Left renal pelvis (tissue), 4 donors: ENCODE measurements at regions not wholly inside any gene's neighbourhood (a gene's known extent, or its start where the extent isn't known, plus 50 kb on each side); places are given as distances from the start of the nearest gene placed in this dataset.

Experiments
- DNase-seq, 4 donors: peaks; one replicate each; pipeline ENCODE4 v3.0.0-alpha.2; 2013; ENCODE audit warnings: low read depth in 4 of 4, low spot score in 3 of 4

DNA sequence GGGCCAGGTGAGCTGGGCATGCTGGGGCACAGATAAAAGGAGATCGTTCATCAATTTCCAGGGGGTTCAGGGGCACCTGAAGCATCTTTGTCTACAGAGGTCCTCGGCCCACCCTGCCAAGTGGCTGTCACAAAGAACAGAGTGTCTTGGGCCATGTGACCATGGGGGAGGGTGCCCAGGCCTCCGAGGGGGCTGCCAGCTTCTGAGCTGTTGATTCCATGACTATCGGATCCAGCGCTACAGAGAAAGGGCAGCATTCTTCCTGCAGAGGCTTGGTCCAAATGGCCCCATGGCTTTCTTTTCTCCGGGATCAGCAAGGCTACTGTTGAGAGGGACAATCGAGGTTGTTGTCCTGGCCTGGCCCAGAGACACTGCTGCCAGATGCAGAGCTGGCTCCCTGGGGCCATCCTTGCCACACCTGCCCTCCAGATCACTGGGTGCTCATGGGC, 289.2 kb downstream of the ZSWIM6 start:
- DNase-seq: no peak

DNA sequence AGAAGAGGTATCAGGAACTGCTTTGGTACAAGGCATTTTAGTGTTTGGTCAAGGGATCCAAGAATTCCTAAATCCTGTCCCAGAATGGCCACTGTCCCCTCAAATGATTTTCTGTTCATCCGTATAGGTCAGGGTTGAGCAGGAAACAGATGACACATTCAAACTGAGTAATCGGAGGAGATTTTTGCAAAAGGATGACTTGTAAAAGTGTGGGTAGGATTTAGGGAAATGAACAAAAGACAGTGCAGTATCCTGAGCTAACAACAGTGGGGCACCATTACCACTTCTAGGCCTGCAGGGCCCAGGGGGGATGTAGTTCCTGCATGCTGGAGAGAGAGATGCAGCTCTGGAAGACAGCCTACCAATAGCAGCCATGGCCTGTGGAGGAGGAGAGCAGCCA, 290.1 kb downstream of the ZSWIM6 start:
- DNase-seq: no peak

DNA sequence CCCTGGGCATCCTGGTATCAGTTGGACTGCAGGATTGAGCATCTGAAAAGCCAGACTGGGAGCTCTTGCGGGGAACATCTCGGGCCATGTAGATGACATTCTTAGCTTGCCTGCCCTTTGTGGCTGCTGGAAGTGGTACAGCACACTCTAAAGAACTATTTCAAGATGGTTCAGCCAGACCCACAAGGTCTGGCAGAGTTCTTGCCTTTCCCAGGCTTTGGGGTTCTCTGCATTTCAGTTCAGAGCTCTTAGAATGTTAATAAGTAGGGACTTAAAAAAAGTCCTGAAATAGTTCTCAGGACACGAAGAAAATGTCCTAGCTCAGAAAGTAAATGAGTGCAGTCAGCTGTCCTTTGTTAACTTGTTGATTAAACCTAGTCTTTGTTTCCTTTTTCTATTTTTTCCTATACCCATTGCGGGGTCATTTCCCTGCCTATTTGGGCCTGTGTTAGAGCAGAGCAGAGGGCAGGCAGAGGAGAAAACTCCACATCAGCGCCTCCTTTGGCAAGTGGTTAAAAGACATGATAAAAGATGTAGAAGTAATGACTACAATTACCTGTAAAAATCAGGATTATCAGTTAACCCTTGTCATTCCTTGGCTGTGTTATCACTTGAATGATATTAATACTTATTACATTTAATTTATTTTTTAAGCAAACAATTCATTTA, 291.5 kb downstream of the ZSWIM6 start:
- no peak for DNase-seq

DNA sequence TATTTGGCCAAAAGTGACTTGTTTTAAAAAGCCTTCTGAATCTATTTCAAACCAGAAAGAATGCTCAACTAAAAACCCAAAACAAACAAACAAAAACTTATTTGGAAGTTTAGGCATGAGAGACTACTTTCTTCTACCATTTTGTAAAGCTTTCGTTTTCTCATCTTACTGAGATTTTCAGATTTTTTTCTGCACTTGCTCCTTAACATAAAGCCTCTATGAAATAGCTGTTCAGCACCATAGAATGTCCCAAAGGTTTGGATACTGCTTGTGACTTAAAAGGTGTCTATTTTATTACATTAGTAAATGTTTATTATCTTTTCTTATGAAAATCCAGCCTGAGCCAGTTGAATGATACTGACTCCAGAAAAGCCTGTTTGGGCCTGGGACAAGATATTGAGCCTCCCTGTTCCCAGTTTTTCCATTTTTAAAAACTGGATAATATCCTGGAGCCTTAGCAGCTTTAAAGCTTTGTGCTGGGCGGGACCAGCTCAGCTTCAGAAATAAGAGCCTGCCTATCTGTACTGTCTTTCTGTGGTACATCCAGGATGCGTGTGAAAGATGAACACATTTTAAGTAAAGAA, 292.6 kb downstream of the ZSWIM6 start:
- DNase-seq: no peak

DNA sequence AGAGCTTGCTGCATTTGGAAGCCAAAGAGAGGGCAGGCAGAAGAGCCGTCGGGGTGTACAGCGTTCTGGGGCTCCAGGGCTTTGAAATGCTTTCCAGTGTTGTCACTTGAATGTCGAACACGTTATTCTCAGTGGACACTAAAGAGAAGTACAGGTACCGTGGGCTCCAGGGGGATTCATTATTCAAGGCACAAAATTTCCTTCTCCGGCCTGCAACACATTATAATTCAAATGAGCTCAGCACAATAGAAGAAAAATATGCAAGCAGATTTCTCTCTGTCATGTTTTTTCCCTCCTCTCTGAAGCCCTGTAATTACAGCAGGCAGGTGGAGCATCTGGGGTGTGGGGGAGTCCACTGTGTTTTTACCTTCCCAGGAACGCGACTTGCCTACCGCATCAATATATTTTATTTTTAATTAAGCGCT, 293.1 kb downstream of the ZSWIM6 start:
- no peak for DNase-seq

DNA sequence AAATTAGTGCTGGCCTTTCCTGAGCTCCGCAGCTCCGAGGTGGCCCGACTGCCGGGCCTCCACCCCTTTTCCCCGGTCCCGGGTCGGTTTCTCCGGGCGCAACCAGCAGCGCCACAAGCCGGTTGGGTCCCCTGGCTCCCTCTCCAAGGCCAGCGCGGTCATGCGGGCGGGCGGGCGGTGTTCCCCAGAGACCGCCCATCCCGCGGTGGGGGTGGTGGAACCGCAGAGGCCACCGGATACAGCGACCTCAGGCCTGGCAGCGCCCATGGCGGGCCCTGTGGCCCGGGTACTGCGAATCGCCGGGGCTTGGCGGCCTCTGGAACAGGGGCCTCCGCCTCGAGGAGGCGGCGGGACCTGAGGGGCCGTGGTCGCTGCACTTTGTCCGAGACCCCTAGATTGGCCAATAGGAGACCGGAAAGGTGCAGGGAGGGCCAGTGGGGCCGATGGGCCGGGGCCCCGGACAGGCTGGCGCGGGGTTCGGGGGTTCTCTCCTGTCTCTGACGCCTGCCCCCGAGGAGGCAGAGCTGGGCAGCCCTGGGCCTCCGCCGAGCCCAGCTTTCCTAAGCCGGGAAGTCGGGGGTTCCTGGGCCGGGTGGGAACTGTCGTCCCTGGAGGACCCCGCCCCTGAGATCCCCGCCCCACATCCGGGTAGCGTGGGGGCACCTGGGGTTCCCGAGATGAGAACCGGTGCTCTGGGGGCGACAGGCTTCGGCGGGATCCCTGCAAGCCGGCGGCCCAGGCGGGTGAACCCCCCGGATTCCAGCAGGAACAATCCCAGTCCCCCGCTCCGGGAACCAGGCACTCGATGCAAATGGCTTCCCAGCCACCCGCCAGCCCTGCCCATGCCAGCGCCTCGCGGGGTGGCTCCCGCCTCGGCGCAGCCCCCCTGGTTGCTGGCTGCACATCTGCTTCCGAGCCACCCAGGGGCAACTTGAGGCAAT, 293.9 kb downstream of the ZSWIM6 start:
- DNase-seq: peak; percentile 39 to 52 (median 44)

DNA sequence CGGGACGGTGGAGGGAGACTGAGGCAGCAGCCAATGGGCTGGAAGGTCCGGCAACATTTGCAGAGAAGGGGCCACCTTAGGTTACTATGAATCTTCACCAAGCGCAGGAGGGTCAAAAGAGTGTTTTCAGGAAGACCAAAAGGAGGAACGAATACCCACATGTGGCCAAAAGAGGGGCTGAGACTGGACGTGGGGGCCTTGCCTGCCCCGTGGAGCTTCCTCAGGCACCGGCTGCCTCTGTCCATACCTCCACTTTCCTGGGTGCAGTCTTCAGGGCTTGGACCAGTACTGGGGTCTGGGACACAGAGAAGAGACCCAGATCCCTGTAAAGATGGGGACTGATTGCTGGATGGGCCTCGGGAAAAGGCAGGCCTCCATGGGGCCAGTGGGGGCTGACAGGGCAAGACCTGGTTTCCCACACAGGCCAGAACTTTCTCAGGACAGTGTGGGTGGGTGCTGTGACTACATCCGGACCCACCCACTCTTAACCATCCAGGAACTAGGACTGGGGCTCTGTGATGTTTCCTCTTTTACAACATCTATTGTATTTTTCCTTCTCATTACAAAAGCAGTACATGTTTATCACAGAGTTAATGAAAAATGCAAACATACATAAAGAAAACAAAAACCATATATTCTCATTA, 294.7 kb downstream of the ZSWIM6 start:
- no peak for DNase-seq

DNA sequence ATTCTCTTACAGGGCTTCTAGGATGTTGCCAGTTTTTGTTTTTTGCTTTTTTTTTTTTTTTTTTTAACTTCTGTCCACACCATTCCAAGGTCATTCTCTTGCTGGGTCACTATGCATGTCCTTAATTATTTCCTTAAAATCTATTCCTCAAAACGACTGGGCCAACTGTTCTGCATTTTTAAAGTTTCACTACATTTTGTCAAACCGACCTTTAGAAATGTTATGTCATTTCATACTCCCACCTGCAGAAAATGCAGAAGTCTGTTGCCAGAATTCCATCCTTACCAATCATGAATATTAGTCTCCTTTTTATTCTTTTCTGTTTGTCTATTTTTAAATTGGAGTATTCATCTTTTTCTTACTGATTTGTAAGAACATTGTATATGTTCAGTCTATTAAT, 295.5 kb downstream of the ZSWIM6 start:
- no peak for DNase-seq

DNA sequence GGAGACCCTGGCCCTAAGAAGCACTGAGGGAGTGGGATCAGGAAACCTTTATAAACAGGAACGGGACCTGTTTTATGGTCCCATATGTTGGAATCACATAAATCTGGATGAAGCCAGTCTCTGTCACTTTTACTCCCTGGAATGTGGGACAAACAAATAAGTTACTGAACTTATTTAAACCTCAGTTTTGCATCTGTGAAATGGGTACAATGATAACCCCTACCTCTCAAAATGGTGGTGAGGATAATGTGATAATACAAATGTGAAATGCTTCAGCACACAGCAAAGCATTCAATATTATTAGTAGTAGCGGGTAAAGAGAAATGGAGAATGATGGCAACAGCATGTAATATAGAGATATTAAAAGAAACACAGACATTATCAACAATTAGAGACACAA, 298.9 kb downstream of the ZSWIM6 start:
- no peak for DNase-seq

DNA sequence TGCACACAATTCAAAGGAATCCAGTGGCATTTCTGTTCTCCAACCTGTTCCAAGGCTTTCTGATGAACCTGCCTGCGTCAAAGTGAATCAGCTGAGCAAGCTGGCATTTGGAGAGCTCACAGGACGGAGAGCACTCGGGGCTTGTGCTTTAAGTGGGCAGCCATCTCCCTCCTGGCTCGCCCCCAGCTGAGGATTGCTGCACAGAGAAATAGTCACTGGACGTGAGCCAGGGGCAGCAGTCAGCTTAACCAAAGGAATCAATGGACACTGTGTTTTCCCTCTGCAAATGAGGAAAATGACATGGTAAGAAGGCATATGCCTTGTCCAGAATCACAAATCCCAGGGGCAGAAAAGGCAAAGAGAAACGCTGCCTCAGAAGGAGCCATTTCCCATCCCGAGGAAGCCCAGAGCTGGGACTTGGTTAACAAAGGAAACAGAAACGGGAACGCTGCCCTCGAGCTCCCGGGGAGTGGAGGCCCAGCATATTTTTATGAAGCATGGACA, 299.4 kb downstream of the ZSWIM6 start:
- no peak for DNase-seq

DNA sequence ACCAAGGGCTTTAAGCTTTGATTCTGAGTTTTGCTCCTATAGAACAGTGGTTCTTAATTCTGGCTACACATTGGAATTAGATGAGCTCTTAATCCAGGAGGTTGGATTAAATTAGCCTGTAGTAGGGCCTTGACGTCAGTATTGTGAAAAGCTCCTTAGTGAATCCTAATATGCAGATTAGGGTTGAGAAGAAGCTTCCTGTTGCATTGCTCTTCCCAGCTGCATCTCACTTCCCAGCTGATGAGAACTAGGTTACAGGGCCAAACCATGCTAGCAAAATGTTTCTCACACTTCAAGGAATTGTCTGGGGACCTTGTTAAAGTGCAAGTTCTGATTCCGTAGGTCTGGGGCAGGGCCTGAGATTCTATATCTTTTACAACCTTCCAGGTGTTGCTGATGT, 300.0 kb downstream of the ZSWIM6 start:
- DNase-seq: no peak

DNA sequence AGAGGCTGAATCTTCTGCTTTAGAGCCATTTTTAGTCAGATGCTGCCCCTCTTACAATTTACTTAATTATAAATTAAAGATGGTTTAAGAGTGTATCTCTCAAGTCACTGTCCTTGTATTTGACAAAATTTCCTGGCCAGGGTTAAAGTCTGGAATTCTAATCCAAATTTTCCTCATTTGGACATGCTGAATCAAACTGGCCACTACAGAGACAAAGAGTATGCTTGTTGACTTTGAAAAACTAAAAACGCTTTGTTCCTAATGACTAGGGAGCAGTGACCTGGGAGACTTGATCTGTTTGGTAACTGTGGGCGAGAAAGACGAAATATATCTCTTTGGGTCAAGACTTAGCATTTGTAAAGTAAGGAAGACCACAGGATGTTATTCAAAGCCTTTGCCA, 303.2 kb downstream of the ZSWIM6 start:
- DNase-seq: no peak

DNA sequence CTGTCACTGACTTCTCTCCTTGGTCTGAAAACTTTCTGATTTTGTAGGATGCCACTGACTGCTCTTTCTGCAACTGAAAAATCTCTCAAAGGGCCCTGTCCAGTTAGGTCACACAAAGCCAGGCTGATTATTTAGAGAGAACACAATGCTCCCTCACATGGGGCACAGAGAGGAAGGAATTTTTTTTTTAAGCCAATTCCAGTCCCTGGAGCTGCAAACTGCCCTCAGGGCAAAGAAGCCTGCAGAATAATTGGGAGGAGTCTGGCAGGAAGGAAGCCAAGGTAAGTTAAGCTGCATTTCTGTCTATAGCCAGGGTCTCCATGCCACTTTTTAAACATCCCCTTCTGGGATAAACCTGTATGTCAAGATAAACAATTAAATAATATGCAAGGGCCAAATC, 305.5 kb downstream of the ZSWIM6 start:
- no peak for DNase-seq

DNA sequence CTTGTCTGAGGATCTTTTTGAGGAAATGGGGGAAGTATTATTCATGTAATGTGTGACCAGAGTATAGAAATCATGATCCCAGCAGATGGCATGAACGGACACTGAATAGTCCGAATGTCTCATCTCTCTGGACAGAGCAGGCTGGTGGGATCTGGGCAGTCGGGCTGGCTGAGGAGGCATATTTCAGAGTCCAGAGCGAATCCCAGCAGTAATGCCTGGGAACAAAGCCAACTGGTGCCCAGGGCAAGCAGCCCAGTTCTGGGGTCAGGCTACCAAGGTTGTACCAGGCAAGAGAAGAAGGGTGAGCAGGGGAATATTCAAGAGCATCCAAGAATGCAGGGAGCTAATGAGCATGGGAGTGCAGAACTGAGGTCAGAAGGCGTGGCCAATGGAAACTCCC, 306.4 kb downstream of the ZSWIM6 start:
- DNase-seq: no peak

DNA sequence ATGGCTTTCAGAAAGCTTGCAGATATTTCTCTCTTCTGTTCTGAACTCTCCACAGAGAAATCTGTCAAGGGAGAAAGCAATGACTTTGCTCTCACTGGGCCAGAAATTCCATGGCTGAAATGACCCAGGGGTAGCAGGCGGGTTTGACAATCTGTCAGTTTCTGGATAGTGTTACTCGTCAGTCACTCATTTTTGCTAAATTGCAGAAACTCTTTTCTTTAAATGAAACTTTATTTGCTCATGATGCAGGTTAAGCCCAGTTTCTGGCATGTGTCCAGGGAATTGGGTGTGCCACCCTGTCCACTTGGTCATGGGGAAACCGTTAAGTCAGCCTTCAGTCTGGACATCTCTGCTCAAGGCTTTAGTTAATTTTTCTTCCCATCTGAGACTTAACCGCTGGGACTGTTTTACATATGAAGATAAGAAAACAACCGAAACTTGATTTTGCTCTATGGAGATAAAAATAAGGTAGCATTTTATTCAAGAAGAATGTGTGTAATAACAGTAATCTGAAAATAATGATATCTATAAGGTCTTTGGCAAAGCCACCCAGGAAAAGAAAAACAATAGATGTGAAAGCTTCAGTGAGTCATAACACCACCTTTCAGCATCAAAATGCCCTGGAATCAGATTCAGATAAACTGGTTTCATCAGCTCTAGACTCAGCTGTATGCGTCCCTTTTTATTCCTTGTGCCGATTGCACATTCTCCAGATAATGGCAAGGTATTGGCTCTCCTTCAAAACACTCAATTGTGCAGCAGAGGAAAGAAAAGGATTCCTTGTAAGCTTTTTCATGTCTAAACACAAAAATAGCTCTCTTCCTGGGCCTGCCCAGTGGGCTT, 308.3 kb downstream of the ZSWIM6 start:
- DNase-seq: no peak

DNA sequence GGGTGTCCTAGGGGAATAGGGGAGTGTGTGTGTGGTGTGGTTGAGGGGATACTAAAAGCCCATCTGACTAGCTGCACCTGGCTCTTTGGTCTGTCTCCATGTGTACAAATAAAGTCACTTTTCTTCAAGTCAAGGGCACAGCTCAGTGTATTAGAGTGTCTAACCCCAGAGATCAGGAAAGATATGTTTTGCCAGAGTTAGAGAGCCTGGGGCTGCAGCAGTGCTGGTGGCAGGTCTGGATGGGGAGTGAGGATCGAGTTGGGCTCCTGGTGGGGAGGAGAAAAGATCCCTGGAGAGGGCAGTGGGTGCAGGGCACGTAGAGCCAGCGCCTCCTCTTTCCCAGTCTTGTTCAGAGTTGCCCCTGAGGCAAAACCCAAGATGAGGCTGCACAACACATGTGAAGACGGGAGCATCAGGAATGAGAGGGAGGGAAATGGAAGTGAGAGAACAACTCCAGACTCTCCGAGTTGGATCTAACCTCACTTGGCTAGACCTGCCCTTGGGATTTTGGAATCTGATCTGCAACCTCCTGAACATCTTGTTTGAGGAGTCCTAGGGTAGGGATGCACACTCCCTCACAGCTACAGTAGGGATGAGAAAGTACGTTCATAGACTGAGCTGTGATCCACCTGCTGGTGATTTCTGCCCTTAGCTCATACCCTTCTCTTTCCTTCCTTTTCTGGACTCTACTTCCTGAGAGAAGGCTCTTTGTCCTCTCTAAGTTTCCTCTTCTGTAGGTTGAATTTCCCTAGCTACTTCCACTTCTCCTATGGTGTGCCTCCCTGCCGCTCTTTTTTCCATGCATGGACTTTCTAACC, 309.9 kb downstream of the ZSWIM6 start:
- DNase-seq: no peak

DNA sequence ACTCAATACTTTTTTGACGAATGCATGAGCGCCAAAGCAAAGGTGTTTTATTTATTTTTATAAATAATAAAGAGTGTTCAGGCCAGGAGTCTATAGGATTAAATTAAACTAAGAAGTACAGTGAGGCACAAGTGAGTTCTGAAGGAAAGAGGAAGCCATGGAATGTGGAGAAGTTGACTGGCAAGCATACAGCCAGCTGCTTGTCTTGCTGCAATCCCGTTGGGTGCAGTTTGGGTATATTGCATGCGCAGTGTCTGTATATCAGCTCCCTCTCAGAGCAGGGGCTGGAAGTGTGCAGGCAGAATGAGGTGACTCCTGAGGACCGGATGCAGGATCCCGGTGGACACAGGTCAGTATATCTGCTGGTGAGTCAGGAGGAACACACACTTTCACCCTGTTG, 315.6 kb downstream of the ZSWIM6 start:
- no peak for DNase-seq

DNA sequence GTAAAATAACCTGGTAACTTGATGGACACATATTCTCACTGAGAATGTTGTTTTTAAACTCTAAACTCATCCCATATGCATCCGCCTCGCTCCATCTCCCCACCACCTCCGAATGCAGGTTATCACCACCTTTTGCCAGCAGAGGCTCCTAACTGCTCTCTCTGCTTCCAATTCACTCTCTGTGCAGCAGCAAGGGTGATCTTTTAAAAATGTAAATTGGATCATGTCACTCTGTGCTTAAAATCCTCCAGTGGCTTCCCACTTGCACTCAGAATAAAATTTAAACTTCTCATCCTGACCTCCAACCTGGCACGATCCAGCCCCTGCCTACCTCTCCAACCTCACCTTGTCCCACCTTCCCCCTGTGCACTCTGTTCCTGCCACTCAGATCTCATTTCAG, 317.2 kb downstream of the ZSWIM6 start:
- DNase-seq: no peak

DNA sequence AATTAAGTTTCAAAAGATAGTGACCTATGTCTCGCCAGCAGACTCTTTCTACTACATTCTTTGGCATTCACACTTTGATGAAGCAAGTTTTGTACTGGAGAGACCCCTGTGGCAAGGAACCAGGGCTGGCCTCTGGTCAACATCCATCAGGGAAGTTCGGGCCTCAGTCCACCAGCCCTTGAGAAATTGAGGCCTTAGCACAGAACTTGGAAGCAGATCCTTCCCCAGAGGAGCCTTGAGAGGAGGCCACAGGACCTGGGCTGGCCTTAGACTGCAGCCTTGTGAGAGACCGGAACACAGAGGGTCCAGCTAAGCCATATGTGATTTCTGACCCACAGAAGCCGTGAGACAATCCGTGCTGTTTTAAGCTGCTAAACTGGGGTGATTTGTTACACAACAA, 317.9 kb downstream of the ZSWIM6 start:
- no peak for DNase-seq
